ENCODE measurements at regions not wholly inside any gene's neighbourhood (a gene's known extent, or its start where the extent isn't known, plus 50 kb on each side); places are given as distances from the start of the nearest gene placed in this dataset.

- no peak for TF ChIP-seq CTCF (IDR thresholded peaks at IDR 0.05; ENCODE audit: poor library complexity, severe bottlenecking)
- Histone ChIP-seq H3K36me3 (ENCODE audit: low read depth) (no peaks in the 10 kb centered on the region), H3K4me3 (ENCODE audit: severe bottlenecking) (no peak overlapping the region), H3K4me1 (ENCODE audit: insufficient read depth, poor library complexity, severe bottlenecking) (peaks cover 54% of the 10 kb centered on the region), H3K9me3 (ENCODE audit: severe bottlenecking) (no peaks in the 10 kb centered on the region), H3K27ac (ENCODE audit: poor library complexity, severe bottlenecking) (peak overlapping the region; percentile 96), H3K27me3 (ENCODE audit: insufficient read depth, poor library complexity, severe bottlenecking) (no peaks in the 10 kb centered on the region)
- ATAC-seq (ENCODE audit: low read depth) (no peak), DNase-seq (ENCODE audit: low spot score) (no peak)
Measured at GRCh38 chr9:21708856-21709255, 93.6 kb upstream of the MTAP start.

- H3K27me3 ChIP-seq (ENCODE audit: insufficient read depth, poor library complexity, severe bottlenecking): no peaks in the 10 kb centered on the region
- TF ChIP-seq CTCF (IDR thresholded peaks at IDR 0.05; ENCODE audit: poor library complexity, severe bottlenecking): peak; percentile 89
- peaks cover 54% of the 10 kb centered on the region for H3K4me1 ChIP-seq (ENCODE audit: insufficient read depth, poor library complexity, severe bottlenecking)
- H3K36me3 ChIP-seq (ENCODE audit: low read depth): no peaks in the 10 kb centered on the region
- H3K9me3 ChIP-seq (ENCODE audit: severe bottlenecking): no peaks in the 10 kb centered on the region
- DNase-seq (ENCODE audit: low spot score) (no peak), ATAC-seq (ENCODE audit: low read depth) (no peak; the same call in 2 of the 3 replicates)
- no peak overlapping the region for H3K4me3 ChIP-seq (ENCODE audit: severe bottlenecking)
- H3K27ac ChIP-seq (ENCODE audit: poor library complexity, severe bottlenecking): peak overlapping the region; percentile 96
Measured at GRCh38 chr9:21709464-21710058, 92.9 kb upstream of the MTAP start.

- DNase-seq (ENCODE audit: low spot score) (no peak), ATAC-seq (ENCODE audit: low read depth) (no peak)
- H3K27me3 ChIP-seq (ENCODE audit: insufficient read depth, poor library complexity, severe bottlenecking): no peaks in the 10 kb centered on the region
- peaks cover 54% of the 10 kb centered on the region for H3K4me1 ChIP-seq (ENCODE audit: insufficient read depth, poor library complexity, severe bottlenecking)
- no peak overlapping the region for H3K4me3 ChIP-seq (ENCODE audit: severe bottlenecking)
- peak overlapping the region; percentile 96 for H3K27ac ChIP-seq (ENCODE audit: poor library complexity, severe bottlenecking)
- TF ChIP-seq CTCF (IDR thresholded peaks at IDR 0.05; ENCODE audit: poor library complexity, severe bottlenecking): no peak
- no peaks in the 10 kb centered on the region for H3K36me3 ChIP-seq (ENCODE audit: low read depth)
- no peaks in the 10 kb centered on the region for H3K9me3 ChIP-seq (ENCODE audit: severe bottlenecking)
Measured at GRCh38 chr9:21710548-21711191, 91.8 kb upstream of the MTAP start.

GRCh38 chr9:21711504-21711903 lies 90.9 kb upstream of the MTAP start:
- Histone ChIP-seq H3K9me3 (ENCODE audit: severe bottlenecking) (no peaks in the 10 kb centered on the region), H3K36me3 (ENCODE audit: low read depth) (no peaks in the 10 kb centered on the region), H3K27me3 (ENCODE audit: insufficient read depth, poor library complexity, severe bottlenecking) (no peaks in the 10 kb centered on the region), H3K4me1 (ENCODE audit: insufficient read depth, poor library complexity, severe bottlenecking) (peaks cover 54% of the 10 kb centered on the region), H3K4me3 (ENCODE audit: severe bottlenecking) (no peak overlapping the region), H3K27ac (ENCODE audit: poor library complexity, severe bottlenecking) (peak overlapping the region; percentile 96)
- no peak for TF ChIP-seq CTCF (IDR thresholded peaks at IDR 0.05; ENCODE audit: poor library complexity, severe bottlenecking)
- DNase-seq (ENCODE audit: low spot score) (no peak), ATAC-seq (ENCODE audit: low read depth) (peak; percentile 85)

- Histone ChIP-seq H3K27me3 (ENCODE audit: insufficient read depth, poor library complexity, severe bottlenecking) (no peaks in the 10 kb centered on the region), H3K4me1 (ENCODE audit: insufficient read depth, poor library complexity, severe bottlenecking) (peaks cover 25% of the 10 kb centered on the region), H3K27ac (ENCODE audit: poor library complexity, severe bottlenecking) (no peak overlapping the region), H3K9me3 (ENCODE audit: severe bottlenecking) (no peaks in the 10 kb centered on the region), H3K4me3 (ENCODE audit: severe bottlenecking) (no peak overlapping the region), H3K36me3 (ENCODE audit: low read depth) (no peaks in the 10 kb centered on the region)
- TF ChIP-seq CTCF (IDR thresholded peaks at IDR 0.05; ENCODE audit: poor library complexity, severe bottlenecking): no peak
- ATAC-seq (ENCODE audit: low read depth) (no peak), DNase-seq (ENCODE audit: low spot score) (no peak)
Measured at GRCh38 chr9:21715408-21715807, 87.0 kb upstream of the MTAP start.
